ENCODE measurements at regions not wholly inside any gene's neighbourhood (a gene's known extent, or its start where the extent isn't known, plus 50 kb on each side); places are given as distances from the start of the nearest gene placed in this dataset.

- no peak for TF ChIP-seq CTCF (IDR thresholded peaks at IDR 0.05)
- no peak for TF ChIP-seq POLR2A (IDR thresholded peaks at IDR 0.05; ENCODE audit: low read depth)
- TF ChIP-seq EP300 (IDR thresholded peaks at IDR 0.05) = no peak
- no peak for TF ChIP-seq POLR2AphosphoS5 (IDR thresholded peaks at IDR 0.05)
These were observed 273.3 kb upstream of the ADAMTS16 start for GRCh38 chr5:4866817-4867216.
